HG02870 (cell line): ENCODE measurements at regions not wholly inside any gene's neighbourhood (a gene's known extent, or its start where the extent isn't known, plus 50 kb on each side); places are given as distances from the start of the nearest gene placed in this dataset.
"Not testable (repeated sequence)": the region's sequence is repeated elsewhere in the genome, so short reads cannot be mapped to it uniquely, and the experiment has no call there.

Experiments used
- ATAC-seq: cut with Tn5 transposase; IDR thresholded peaks from one replicate; pipeline ENCODE4 v1.9.1; 2021; ENCODE audit warnings: mild to moderate bottlenecking, moderate library complexity; ENCODE audit not compliant: unreplicated experiment

GRCh38 chr17:68135141-68135887, 99.8 kb downstream of the KPNA2 start:
- ATAC-seq, result no peak

- ATAC-seq, result no peak
Observed at GRCh38 chr17:68141050-68141449, 105.5 kb downstream of the KPNA2 start.

- no peak for ATAC-seq
Observed at GRCh38 chr17:68142595-68142994, 105.2 kb upstream of the AMZ2 start.

- no peak for ATAC-seq
Observed at GRCh38 chr17:68143425-68143824, 104.4 kb upstream of the AMZ2 start.

- no peak for ATAC-seq
Observed at GRCh38 chr17:68145088-68145487, 102.8 kb upstream of the AMZ2 start.

- ATAC-seq, result no peak
Observed at GRCh38 chr17:68148936-68149335, 98.9 kb upstream of the AMZ2 start.

GRCh38 chr17:68152161-68152571, 95.7 kb upstream of the AMZ2 start:
- no peak for ATAC-seq

GRCh38 chr17:68155692-68156091, 92.2 kb upstream of the AMZ2 start:
- no peak for ATAC-seq

- no peak for ATAC-seq
Observed at GRCh38 chr17:68161644-68162428, 86.0 kb upstream of the AMZ2 start.

GRCh38 chr17:68168273-68169164, 79.3 kb upstream of the AMZ2 start:
- ATAC-seq, result not testable (repeated sequence)

GRCh38 chr17:68169165-68169821, 78.5 kb upstream of the AMZ2 start:
- ATAC-seq, result not testable (repeated sequence)

GRCh38 chr17:68169840-68170239, 78.0 kb upstream of the AMZ2 start:
- no peak for ATAC-seq

- ATAC-seq, result no peak
Observed at GRCh38 chr17:68170246-68170645, 77.6 kb upstream of the AMZ2 start.

GRCh38 chr17:68172461-68172954, 75.3 kb upstream of the AMZ2 start:
- ATAC-seq, result peak; percentile 51

GRCh38 chr17:68175416-68175815, 72.4 kb upstream of the AMZ2 start:
- no peak for ATAC-seq

- ATAC-seq, result no peak
Observed at GRCh38 chr17:68175905-68176304, 71.9 kb upstream of the AMZ2 start.

- no peak for ATAC-seq
Observed at GRCh38 chr17:68176718-68177117, 71.1 kb upstream of the AMZ2 start.

- ATAC-seq, result no peak
Observed at GRCh38 chr17:68178831-68179230, 69.0 kb upstream of the AMZ2 start.

GRCh38 chr17:68179236-68179925, 68.5 kb upstream of the AMZ2 start:
- no peak for ATAC-seq

GRCh38 chr17:68179926-68180285, 67.9 kb upstream of the AMZ2 start:
- no peak for ATAC-seq
